ENCODE measurements at regions not wholly inside any gene's neighbourhood (a gene's known extent, or its start where the extent isn't known, plus 50 kb on each side); places are given as distances from the start of the nearest gene placed in this dataset.

GRCh38 chr4:85407546-85407945, 67.4 kb upstream of the ARHGAP24 start:
- DNase-seq = no peak

- DNase-seq = no peak
Measured at GRCh38 chr4:85408301-85408700, 66.6 kb upstream of the ARHGAP24 start.

- no peak for DNase-seq
Measured at GRCh38 chr4:85409251-85409650, 65.7 kb upstream of the ARHGAP24 start.

GRCh38 chr4:85411386-85411785, 63.6 kb upstream of the ARHGAP24 start:
- no peak for DNase-seq

- no peak for DNase-seq
Measured at GRCh38 chr4:85414972-85415371, 60.0 kb upstream of the ARHGAP24 start.

- no peak for DNase-seq
Measured at GRCh38 chr4:85416094-85416493, 58.9 kb upstream of the ARHGAP24 start.

GRCh38 chr4:85419103-85419502, 55.8 kb upstream of the ARHGAP24 start:
- no peak for DNase-seq

- DNase-seq = no peak
Measured at GRCh38 chr4:85420831-85421230, 54.1 kb upstream of the ARHGAP24 start.

GRCh38 chr4:85423431-85423830, 51.5 kb upstream of the ARHGAP24 start:
- no peak for DNase-seq

Data from NCI-H1417 treated with DMSO at 0.1 percent for 48 hours (cell line).